Caco-2 (cell line): ENCODE measurements at regions not wholly inside any gene's neighbourhood (a gene's known extent, or its start where the extent isn't known, plus 50 kb on each side); places are given as distances from the start of the nearest gene placed in this dataset.
"Not testable (repeated sequence)": the region's sequence is repeated elsewhere in the genome, so short reads cannot be mapped to it uniquely, and the experiment has no call there.

ENCODE experiments used
- BruUV-seq: library from RNA; stranded (reverse); fragments of 400-500 nt; replicated peaks from 2 replicates; lab custom pipeline; 2021; lab: Mats Ljungman, UMichigan
- CTCF ChIA-PET: fragments of 300-600 bp; sonication (Branson Sonifier 250); formaldehyde crosslinking; loops from one replicate; lab custom pipeline; 2022; ENCODE audit warnings: antibody characterized with exemption; lab: Charles Lee
- POLR2A ChIA-PET: fragments of 300-600 bp; sonication (Branson Sonifier 250); formaldehyde crosslinking; loops from one replicate; lab custom pipeline; 2022; ENCODE audit warnings: antibody characterized with exemption; lab: Charles Lee
- DNase-seq, 2 experiments: peaks; one replicate each; pipeline versions ENCODE4 v3.0.0 to v3.0.0-alpha.2; 2020 to 2022
- H3K27me3 ChIP-seq: replicated peaks from 2 replicates; pipeline ENCODE4 v1.6.0; 2011; ENCODE audit warnings: low read length; ENCODE audit not compliant: control insufficient read depth, insufficient read depth
- H3K36me3 ChIP-seq: 2 replicates; pipeline ENCODE4 v1.5.1; 2011; ENCODE audit warnings: low read length; ENCODE audit not compliant: control insufficient read depth, insufficient read depth
- H3K4me1 ChIP-seq: fragments of 250-450 bp; sonication (Bioruptor Pico); 2 replicates; pipeline ENCODE4 v1.5.1; 2020; ENCODE audit warnings: mild to moderate bottlenecking
- H3K4me3 ChIP-seq: 2 replicates; pipeline ENCODE4 v1.5.1; 2011; ENCODE audit warnings: low read depth, mild to moderate bottlenecking, control low read depth, low read length
- H3K9me3 ChIP-seq: fragments of 250-450 bp; sonication (Bioruptor Pico); 2 replicates; pipeline ENCODE4 v1.5.1; 2020; ENCODE audit warnings: mild to moderate bottlenecking, moderate library complexity
- H3K27ac Mint-ChIP-seq: one replicate; pipeline ENCODE4 v1.8.0; 2022; ENCODE audit warnings: mixed read lengths; ENCODE audit not compliant: unreplicated experiment
- H3K27me3 Mint-ChIP-seq: one replicate; pipeline ENCODE4 v1.8.0; 2022; ENCODE audit warnings: mixed read lengths; ENCODE audit not compliant: insufficient read depth, unreplicated experiment
- H3K36me3 Mint-ChIP-seq: one replicate; pipeline ENCODE4 v1.8.0; 2022; ENCODE audit warnings: mild to moderate bottlenecking, mixed read lengths; ENCODE audit not compliant: insufficient read depth, unreplicated experiment
- H3K4me1 Mint-ChIP-seq: one replicate; pipeline ENCODE4 v1.8.0; 2022; ENCODE audit warnings: low read depth, mixed read lengths; ENCODE audit not compliant: unreplicated experiment
- H3K4me3 Mint-ChIP-seq: one replicate; pipeline ENCODE4 v1.8.0; 2022; ENCODE audit warnings: mild to moderate bottlenecking, moderate library complexity, mixed read lengths; ENCODE audit not compliant: unreplicated experiment
- H3K9me3 Mint-ChIP-seq: one replicate; pipeline ENCODE4 v1.8.0; 2022; ENCODE audit warnings: mixed read lengths; ENCODE audit not compliant: unreplicated experiment
- intact Hi-C: fragments of 100-400 bp; cut with micrococcal nuclease; formaldehyde crosslinking; loops from one replicate; pipeline ENCODE4 v1.10.0; 2022; ENCODE audit not compliant: unreplicated experiment
- TF ChIP-seq, protein P1 (sequence below), 2 experiments: fragments of 200-600 bp in 1 of 2; IDR thresholded peaks; 1 replicate in 1 of 2; 2 replicates in 1 of 2; pipeline versions ENCODE4 v1.5.1 to v1.8.0; 2011 to 2022; ENCODE audit warnings: antibody characterized with exemption in 1 of 2, control low read depth in 1 of 2, inconsistent platforms in 1 of 2, low read depth in 1 of 2, low read length in 1 of 2, mild to moderate bottlenecking in 1 of 2, moderate library complexity in 1 of 2; ENCODE audit not compliant: insufficient read depth in 1 of 2, severe bottlenecking in 1 of 2, unreplicated experiment in 1 of 2

DNA sequence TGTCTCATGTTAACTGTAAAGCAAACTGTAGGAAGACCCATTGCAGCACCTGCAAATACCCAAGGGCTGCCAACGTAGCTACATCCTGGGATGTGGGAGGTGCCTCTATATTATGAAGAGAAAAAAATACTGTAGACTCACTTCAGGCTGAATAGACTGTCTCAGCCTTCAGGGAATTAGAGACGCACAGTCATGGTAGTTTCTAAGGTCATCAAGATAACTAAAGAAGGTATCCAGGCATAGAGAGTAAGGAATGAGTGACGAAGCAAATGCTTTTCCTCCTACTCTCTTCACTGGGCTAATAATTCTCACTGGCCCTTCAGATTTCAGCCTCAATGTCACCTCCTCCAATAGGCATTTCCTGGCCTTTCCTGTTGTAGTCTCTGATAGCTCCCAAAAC is 121.6 kb upstream of the ECI2 start:
- Mint-ChIP-seq H3K27me3 (no peaks in the 10 kb centered on the region), H3K9me3 (no peaks in the 10 kb centered on the region), H3K4me1 (peaks cover 10% of the 10 kb centered on the region), H3K4me3 (no peak overlapping the region), H3K27ac (no peak overlapping the region), H3K36me3 (peaks cover 5% of the 10 kb centered on the region)
- H3K9me3 ChIP-seq: no peaks in the 10 kb centered on the region
- CTCF ChIA-PET: no interaction called here
- no peak for DNase-seq
- H3K36me3 ChIP-seq: no peaks in the 10 kb centered on the region
- H3K27me3 ChIP-seq: no peaks in the 10 kb centered on the region
- TF ChIP-seq, protein P1, sequence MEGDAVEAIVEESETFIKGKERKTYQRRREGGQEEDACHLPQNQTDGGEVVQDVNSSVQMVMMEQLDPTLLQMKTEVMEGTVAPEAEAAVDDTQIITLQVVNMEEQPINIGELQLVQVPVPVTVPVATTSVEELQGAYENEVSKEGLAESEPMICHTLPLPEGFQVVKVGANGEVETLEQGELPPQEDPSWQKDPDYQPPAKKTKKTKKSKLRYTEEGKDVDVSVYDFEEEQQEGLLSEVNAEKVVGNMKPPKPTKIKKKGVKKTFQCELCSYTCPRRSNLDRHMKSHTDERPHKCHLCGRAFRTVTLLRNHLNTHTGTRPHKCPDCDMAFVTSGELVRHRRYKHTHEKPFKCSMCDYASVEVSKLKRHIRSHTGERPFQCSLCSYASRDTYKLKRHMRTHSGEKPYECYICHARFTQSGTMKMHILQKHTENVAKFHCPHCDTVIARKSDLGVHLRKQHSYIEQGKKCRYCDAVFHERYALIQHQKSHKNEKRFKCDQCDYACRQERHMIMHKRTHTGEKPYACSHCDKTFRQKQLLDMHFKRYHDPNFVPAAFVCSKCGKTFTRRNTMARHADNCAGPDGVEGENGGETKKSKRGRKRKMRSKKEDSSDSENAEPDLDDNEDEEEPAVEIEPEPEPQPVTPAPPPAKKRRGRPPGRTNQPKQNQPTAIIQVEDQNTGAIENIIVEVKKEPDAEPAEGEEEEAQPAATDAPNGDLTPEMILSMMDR (IDR thresholded peaks at IDR 0.05; ENCODE audit: insufficient read depth in 1 of 2, low read depth in 1 of 2, low read length in 1 of 2, severe bottlenecking in 1 of 2, unreplicated experiment in 1 of 2): no peak
- no peak overlapping the region for H3K4me3 ChIP-seq
- peaks cover 13% of the 10 kb centered on the region for H3K4me1 ChIP-seq
- POLR2A ChIA-PET: no interaction called here
- intact Hi-C loops: no loop called here
- no TSS peak for BruUV-seq

DNA sequence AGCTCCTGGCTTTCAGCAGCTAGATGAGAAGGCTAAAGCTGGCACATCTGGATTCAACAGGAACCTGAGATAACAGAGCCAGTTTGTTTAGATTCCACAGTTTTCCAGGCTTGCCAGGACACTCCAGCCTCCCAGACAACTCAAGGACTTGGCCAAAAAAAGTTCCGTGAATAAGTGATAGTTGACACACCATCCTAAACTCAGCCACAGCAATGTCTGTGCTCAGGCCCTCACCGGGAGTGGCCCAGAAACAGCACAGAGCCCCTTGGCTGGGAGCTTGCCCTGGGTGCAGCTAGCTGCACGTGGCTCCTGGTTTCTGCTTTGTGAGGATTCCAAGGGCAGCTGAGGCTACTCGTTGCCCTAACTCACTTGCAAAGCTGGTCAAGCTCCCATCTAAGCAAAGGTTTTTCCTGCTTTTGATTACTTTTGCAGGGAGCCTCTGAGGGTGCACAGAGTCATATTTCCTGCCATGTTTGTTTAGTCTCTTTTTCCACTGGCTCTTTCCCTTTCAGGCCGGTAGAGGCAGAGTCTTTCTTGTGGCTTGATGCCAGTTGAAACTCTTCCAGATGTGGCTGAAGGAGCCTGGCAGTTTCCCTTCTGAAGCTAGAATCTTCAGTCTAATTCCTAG is 118.3 kb upstream of the ECI2 start:
- Mint-ChIP-seq H3K27ac (no peak overlapping the region), H3K27me3 (peaks cover 3% of the 10 kb centered on the region), H3K4me3 (no peak overlapping the region), H3K9me3 (peaks cover under 1% of the 10 kb centered on the region), H3K36me3 (no peaks in the 10 kb centered on the region), H3K4me1 (no peaks in the 10 kb centered on the region)
- Histone ChIP-seq H3K4me1 (no peaks in the 10 kb centered on the region), H3K9me3 (no peaks in the 10 kb centered on the region), H3K4me3 (no peak overlapping the region), H3K36me3 (no peaks in the 10 kb centered on the region), H3K27me3 (no peaks in the 10 kb centered on the region)
- ChIA-PET POLR2A (no interaction called here), CTCF (no interaction called here)
- no peak for DNase-seq
- TF ChIP-seq, protein P1 (IDR thresholded peaks at IDR 0.05; ENCODE audit: insufficient read depth in 1 of 2, low read depth in 1 of 2, low read length in 1 of 2, severe bottlenecking in 1 of 2, unreplicated experiment in 1 of 2): no peak
- BruUV-seq: no TSS peak
- intact Hi-C loops: no loop called here

DNA sequence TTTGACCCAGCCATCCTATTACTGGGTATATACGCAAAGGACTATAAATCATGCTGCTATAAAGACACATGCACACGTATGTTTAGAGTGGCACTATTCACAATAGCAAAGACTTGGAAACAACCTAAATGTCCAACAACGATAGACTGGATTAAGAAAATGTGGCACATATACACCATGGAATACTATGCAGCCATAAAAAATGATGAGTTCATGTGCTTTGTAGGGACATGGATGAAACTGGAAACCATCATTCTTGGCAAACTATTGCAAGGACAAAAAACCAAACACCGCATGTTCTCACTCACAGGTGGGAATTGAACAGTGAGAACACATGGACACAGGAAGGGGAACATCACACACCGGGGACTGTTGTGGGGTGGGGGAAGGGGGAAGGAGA is 117.1 kb upstream of the ECI2 start:
- H3K36me3 Mint-ChIP-seq, POLR2A ChIA-PET, CTCF ChIA-PET, H3K4me3 ChIP-seq, H3K4me3 Mint-ChIP-seq, H3K27me3 ChIP-seq, H3K27ac Mint-ChIP-seq, BruUV-seq, H3K4me1 Mint-ChIP-seq, H3K4me1 ChIP-seq, H3K36me3 ChIP-seq, H3K9me3 Mint-ChIP-seq, H3K27me3 Mint-ChIP-seq, H3K9me3 ChIP-seq, intact Hi-C loops, DNase-seq: not testable (repeated sequence)
